HG03378 (cell line): ENCODE measurements at regions not wholly inside any gene's neighbourhood (a gene's known extent, or its start where the extent isn't known, plus 50 kb on each side); places are given as distances from the start of the nearest gene placed in this dataset.

Experiments
- ATAC-seq: cut with Tn5 transposase; IDR thresholded peaks from one replicate; pipeline ENCODE4 v1.9.1; 2021; ENCODE audit warnings: mild to moderate bottlenecking, moderate library complexity; ENCODE audit not compliant: unreplicated experiment

DNA sequence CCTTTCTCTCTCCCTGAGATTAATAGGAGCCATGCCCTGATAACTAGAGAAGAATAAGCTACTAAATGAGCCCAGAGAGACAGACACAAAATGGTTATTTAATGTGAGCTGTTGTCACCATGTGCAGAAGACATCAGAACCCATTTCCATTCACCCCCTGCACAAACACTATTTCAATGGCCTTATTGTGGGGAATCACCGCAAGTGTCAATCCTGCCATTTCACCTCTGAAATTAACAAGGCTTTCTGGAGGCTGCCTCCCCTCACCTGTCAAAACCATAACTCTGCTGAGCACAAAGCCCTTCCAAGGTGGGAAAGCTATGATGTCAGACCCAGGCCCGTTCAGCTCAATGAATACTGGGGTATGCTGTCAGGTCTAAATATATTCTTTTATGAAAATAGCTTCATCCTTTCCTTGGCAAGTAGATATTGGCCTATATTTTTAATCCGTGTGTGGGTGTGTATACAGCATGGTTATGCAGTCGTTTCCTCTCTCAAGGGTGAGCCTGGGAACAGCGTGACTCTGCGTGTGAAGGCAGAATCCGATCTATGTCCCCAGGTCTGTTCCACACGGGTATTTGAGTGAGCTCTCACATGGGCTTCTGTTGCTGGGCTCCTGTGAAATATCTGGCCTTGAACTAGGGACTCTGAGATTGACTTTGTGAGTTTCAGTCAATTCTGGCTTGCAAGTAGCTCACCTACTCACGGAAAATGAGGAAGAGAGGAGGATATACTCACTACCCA is 266.3 kb downstream of the FBXW7 start:
- no peak for ATAC-seq

DNA sequence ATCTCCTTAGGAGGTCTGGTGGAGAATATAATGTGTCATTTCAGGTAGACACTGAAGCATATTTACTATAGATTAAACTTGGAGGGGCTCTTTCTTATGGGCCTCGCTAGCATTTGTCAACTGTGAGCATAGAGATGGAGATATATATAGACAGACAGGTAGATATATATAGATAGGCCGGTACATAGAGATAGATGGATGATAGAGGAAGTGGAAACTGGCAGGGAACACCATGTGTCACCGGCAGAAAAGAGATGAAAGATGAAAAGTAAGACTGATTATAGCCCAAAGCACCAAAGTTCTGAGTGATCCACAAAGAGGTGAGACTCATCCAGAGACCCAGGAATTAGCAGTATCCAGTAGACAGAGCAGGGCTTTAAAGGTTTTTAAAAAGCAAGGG is 268.1 kb downstream of the FBXW7 start:
- ATAC-seq = no peak

GRCh38 chr4:152266831-152267480 is 268.9 kb downstream of the FBXW7 start:
- no peak for ATAC-seq

GRCh38 chr4:152265149-152265621 is 270.7 kb downstream of the FBXW7 start:
- ATAC-seq = no peak

DNA sequence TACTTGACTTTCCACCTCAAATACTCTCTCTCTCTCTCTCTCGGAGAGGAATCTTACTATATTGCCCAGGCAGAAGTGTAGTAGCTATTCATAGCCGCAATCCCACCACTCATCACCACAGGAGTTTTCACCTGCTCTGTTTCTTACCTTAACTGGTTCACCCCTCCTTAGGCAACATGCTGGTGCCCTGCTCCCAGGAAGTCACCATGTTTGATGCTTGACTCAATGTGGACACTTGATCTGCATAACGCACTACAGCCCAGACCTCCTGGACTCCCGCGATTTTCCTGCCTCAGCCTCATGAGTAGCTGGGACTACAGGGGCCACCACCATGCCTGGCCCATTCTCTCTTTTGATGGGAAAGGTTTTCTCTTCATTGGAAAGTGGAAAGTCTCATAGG is 271.8 kb downstream of the FBXW7 start:
- no peak for ATAC-seq

GRCh38 chr4:152259866-152260265 is 276.0 kb downstream of the FBXW7 start:
- ATAC-seq = no peak

DNA sequence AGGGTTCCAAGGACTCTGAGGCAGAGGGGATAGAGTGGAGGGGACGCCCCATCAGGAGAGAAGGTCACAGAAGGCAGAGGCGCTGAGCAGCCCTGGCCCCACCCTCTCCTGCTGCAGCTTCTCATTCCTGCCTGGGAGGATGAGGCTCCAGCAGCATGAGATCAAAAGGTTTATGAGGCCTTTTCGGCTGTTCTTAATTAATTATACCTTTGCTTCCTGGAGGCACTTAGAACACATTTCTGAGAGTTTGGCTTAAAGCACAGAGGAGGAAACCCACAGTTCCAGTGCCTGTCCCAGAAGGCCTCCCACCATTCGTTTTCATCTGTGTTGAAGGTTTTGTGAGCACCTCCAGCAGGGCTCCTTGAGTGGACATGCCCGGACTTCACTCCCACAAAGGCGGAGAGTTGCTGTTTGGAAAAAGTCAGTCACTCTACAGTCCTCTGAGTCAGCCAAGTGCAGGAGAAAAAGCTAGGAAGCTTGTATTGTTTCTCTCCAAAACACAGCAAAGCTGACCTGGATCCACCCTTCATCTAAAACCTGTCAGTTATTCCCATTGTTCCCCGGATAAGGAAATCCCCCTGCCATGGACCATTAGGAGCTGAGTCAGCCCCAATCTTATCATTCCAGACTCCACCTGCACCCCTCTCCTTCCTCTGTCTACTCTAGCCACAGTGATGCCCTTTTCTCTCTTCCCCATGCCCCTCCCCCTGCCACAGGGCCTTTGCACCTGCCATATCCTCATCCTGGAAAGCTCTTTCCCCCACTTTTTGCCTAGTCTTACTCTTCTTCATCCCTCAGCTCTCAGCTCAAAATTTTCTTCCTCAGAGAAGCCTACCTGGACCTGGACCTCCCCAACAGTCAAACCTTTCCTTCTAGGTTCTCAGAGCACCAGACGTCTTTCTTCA is 276.8 kb downstream of the FBXW7 start:
- ATAC-seq = no peak

- ATAC-seq = no peak
Observed at GRCh38 chr4:152258391-152258790, 277.5 kb downstream of the FBXW7 start.

GRCh38 chr4:152257601-152258066 is 278.3 kb downstream of the FBXW7 start:
- no peak for ATAC-seq

DNA sequence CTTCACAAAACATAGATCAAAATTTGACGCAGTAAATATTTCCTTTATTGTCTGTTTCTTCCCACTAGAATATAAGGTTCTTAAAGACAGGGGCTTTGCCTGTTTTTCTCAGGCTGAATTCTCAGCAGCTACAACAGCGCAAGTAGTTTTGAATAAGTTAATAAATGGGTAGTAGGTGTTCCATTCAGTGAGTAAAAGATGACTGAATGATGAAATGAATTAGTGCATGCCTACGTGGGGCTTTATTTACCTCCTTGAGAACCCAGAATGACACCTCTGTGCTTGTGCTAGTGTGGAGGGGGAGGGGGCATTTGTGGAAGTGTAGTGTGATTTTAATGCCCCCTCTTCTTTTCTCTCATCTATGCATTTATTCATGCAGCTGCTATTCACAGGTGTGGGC is 278.9 kb downstream of the FBXW7 start:
- no peak for ATAC-seq

DNA sequence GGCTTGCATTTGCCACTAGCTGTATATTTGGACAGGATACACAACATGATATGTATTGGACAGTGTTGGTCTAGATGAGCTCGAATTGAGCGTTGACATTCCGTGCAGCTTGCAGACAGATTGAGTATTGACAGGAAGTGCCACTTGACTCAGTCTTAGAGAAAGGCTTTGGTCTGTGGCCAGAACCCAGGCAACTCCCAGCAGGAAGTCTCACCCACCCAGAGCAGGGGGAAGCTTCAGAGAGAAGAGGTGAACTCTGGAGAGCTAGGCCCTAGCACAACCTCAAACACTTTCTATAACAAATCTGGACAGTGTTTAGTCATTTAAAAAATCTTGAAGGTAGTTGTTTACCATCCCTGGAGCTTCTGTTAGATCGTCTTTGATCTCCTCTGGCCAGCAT is 280.5 kb downstream of the FBXW7 start:
- ATAC-seq = peak; percentile 90

DNA sequence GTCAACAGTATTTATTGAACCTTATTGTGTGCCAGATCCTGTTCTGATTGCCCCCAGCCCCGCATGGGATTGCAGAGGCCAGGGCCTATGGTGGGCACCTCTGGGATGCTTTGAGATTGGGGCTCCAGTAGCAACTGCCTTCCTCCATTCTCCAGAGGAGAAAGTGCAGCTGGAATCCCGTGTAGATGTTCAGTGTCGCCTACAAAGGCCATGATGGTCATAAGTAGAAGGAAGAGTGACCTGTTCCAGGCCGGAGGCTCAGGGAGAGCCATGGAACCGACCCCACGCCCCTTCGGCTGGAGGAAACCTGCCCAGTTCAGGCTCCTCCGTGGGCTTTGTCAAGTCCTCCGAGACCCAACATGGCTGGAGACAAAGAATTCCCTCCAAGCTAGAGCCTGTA is 287.5 kb downstream of the FBXW7 start:
- no peak for ATAC-seq

DNA sequence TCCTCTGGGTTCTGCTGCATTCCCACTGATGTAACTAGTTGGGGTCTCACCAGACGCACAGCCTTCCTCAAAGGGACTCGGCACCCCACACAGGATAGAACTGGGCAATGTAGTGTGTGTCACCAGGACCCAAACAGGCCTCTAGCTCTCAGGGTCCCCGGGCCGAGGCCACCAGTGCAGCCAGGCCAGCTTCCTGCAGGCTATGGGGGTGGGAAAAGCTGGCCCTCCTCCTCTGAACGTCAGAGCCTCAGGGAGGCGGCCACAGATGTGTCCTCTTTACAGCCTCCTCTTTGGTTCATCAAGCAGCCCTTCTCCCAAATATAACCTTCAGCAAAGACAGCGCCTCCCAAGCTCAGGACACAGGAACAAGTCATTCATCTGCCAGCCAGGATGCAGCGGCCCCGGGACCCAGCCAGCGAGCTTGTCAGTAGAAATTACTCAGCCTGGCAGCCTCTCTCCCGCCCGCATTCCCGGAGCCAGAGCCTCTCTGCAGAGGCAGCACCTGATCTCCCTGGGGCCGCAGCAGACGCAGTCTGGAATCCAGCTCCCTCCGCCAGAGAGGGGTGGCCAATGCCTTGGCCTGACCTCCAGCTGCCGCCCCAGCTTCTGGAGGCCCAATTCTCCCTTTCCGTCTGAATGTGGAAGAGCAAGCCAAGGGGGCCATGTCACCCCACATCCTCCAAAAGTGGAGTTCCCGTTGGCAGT is 288.5 kb downstream of the FBXW7 start:
- ATAC-seq = no peak

DNA sequence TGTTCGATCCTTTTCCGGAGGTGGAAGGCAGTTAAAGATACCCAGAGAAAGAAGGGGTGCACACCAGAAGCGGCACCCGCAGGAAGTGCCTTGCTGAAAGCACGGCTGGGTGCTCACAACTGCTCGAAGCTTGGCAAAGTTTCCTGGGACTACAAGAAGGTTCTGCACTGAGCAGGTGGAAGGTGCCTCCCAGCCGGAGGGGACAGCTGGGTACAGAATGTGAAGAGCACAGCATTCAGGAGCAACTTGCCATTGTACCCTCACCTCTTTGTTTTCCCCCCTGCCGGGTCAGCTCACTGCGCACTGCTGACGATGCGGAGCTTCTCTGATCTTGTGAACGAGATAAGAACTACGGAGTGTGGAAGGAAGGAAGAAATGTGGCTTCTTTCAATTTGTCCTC is 289.2 kb downstream of the FBXW7 start:
- ATAC-seq = no peak

DNA sequence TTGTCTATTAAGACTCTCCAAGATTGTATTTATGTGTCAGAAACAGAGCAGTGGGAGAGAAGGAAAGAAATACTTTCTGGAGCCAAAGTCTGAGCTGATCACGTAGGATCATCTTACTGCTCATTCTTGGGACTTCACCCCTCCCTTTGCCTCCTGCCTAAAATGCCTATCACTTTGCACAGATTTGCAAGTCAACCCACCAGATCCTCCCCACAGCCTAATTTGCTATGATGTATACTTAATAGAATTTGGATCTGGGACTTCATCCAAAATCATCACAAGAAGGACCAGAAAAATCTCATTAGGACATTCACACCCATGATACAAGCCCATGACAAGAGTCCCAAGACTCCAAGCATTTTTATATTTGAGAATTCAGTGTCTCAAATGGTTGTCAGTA is 290.2 kb downstream of the FBXW7 start:
- no peak for ATAC-seq

DNA sequence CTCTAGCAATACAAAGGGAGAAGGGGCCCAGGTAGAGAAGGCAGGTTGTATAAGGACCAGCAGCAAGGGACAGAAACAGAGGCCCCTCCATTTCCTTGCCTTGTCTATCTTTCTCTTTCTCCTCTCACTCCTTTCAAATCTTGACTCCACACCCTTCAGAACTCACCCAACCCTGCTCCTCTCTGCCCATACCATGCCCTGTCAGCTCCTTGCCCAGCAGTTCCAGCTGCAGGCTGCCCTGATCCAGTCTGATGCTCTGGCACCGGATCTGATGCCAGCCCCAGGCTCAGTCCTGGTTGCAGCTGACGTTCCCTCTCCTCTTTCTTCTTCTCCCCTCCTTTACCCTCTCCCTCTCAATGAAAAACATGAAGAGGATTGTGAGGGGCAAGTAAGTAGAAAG is 291.2 kb downstream of the FBXW7 start:
- ATAC-seq = no peak

DNA sequence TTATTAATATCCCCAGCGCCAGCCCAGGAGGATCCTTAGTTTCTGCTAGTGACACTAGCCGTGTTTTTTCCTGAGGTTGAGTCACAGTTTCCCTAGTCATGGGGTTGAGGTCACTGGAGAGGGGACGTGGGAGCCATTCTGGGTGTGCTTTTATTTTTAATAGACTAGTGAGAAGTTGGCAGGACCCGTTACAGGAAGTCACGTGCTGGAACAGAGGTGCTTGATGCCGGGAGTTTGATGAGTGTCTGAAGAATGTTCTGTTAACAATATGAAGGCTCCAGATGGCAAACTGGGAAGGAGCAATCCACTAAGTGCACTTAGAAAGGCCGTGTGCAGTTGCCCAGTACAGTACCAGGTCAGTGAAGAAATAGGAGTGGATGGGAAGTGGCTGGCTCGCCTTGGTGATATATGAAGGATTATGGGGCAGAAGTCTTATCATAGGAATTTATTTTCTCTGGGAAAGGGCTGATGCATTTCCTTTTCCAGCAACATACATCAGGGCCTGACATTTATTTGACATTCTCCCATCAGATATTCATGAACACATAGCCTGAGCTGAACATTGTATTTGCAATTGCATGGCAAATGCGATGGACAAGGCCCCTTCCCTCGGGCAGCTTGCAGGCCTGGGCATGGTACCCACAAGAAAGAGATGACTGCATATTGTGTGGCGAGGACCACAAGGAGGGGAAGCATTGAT is 291.8 kb downstream of the FBXW7 start:
- ATAC-seq = no peak

DNA sequence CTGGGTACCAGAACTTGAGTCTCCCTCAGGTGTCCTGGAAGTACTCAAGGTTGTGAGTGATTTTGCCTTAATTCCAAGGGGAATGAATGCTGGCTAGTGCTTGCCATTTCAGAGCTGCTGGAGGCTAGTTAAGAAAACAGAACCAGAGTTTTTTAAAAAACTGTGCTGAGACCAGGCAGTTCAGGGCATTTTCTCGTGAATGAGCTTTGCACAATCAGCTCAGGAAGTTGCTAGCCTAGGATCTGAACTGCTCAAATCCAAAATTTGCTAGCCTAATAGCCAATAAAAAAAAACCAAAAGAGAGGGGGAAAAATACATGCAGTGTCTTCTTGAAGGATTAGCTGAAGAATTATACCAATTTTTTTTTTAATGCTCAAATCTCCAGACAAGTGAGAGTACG is 292.7 kb downstream of the FBXW7 start:
- ATAC-seq = no peak

GRCh38 chr4:152240232-152240631 is 295.7 kb downstream of the FBXW7 start:
- ATAC-seq = no peak

DNA sequence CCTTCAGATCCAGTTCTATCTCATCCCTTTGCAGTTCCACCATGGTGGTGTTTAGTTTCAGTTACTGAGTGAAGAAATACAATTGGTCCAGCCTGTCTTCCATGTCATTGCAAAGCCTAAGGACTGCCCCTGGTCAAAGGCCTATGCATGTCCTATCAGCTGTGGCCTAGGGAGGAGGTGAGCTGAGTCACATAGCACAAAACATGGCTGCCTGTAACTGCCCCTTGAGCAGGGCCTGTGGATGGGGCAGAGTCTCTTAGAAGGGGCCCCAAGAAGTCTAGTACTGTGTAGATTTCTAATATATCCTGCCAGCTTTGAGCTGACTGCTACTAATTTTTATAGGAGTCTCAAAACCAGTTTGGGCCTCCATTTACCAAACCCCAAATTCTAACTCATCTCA is 296.7 kb downstream of the FBXW7 start:
- ATAC-seq = no peak
